SK-N-SH (cell line): ENCODE measurements at regions not wholly inside any gene's neighbourhood (a gene's known extent, or its start where the extent isn't known, plus 50 kb on each side); places are given as distances from the start of the nearest gene placed in this dataset.

Experiments used
- CTCF ChIA-PET: fragments of 300-600, 350-600 bp; formaldehyde crosslinking; extraction: SDS; loops from one replicate; lab custom pipeline; 2021; lab: Yijun Ruan, JAX
- POLR2A ChIA-PET: fragments of 350-600 bp; sonication (Branson Sonifier 250); formaldehyde crosslinking; extraction: SDS; loops from one replicate; lab custom pipeline; 2020; ENCODE audit warnings: antibody characterized with exemption, inconsistent platforms; lab: Yijun Ruan, JAX
- DNase-seq: peaks from one replicate; pipeline ENCODE4 v3.0.0; 2012
- H2AFZ ChIP-seq: fragments of 200-600 bp; sonication (generic); 2 replicates; pipeline ENCODE4 v1.8.1; 2016; ENCODE audit warnings: antibody characterized with exemption, mild to moderate bottlenecking, low read depth
- H3F3A ChIP-seq: fragments of 200-600 bp; sonication (generic); replicated peaks from 2 replicates; pipeline ENCODE3; 2016; ENCODE audit warnings: antibody characterized with exemption, mild to moderate bottlenecking; ENCODE audit not compliant: insufficient read depth
- H3K27ac ChIP-seq, 2 experiments: fragments of 200-500 bp in 1 of 2; fragments of 200-600 bp in 1 of 2; sonication (Bioruptor generic) in 1 of 2; sonication (generic), shearing (Covaris generic) in 1 of 2; 2 replicates each; pipeline versions ENCODE4 v1.5.1 to v1.6.1; 2014 to 2016; ENCODE audit warnings: low read depth in 2 of 2, inconsistent platforms in 1 of 2, low read length in 1 of 2, mild to moderate bottlenecking in 1 of 2, mixed read lengths in 1 of 2
- H3K27me3 ChIP-seq: fragments of 200-600 bp; sonication (generic), shearing (Covaris generic); 2 replicates; pipeline ENCODE4 v1.6.1; 2016; ENCODE audit warnings: mixed run types; ENCODE audit not compliant: insufficient read depth
- H3K36me3 ChIP-seq, 2 experiments: fragments of 200-500 bp in 1 of 2; fragments of 200-600 bp in 1 of 2; sonication (Bioruptor generic) in 1 of 2; sonication (generic) in 1 of 2; replicated peaks in 1 of 2; 2 replicates each; pipeline versions ENCODE3 to v1.5.1; 2014 to 2016; ENCODE audit warnings: low read length in 1 of 2, mild to moderate bottlenecking in 1 of 2; ENCODE audit not compliant: insufficient read depth in 2 of 2, control insufficient read depth in 1 of 2
- H3K4me1 ChIP-seq, 2 experiments: fragments of 200-500 bp in 1 of 2; fragments of 200-600 bp in 1 of 2; sonication (Bioruptor generic) in 1 of 2; sonication (generic), shearing (Covaris generic) in 1 of 2; 2 replicates each; pipeline versions ENCODE4 v1.5.1 to v1.6.1; 2014 to 2016; ENCODE audit warnings: low read depth in 1 of 2, low read length in 1 of 2, mixed run types in 1 of 2; ENCODE audit not compliant: insufficient read depth in 2 of 2, control insufficient read depth in 1 of 2
- H3K4me2 ChIP-seq: fragments of 200-600 bp; sonication (generic), shearing (Covaris generic); 2 replicates; pipeline ENCODE4 v1.6.1; 2017; ENCODE audit warnings: mixed run types
- H3K4me3 ChIP-seq, 2 experiments: fragments of 200-500 bp in 1 of 2; fragments of 200-600 bp in 1 of 2; sonication (Bioruptor generic) in 1 of 2; sonication (generic), shearing (Covaris generic) in 1 of 2; 2 replicates each; pipeline versions ENCODE4 v1.5.1 to v1.8.1; 2014 to 2016; ENCODE audit warnings: low read depth in 2 of 2, inconsistent platforms in 1 of 2, low read length in 1 of 2, mild to moderate bottlenecking in 1 of 2, mixed read lengths in 1 of 2, moderate library complexity in 1 of 2
- H3K79me2 ChIP-seq: fragments of 200-600 bp; sonication (generic); 2 replicates; pipeline ENCODE4 v1.8.1; 2017; ENCODE audit warnings: mild to moderate bottlenecking; ENCODE audit not compliant: insufficient read depth
- H3K9ac ChIP-seq: fragments of 200-600 bp; sonication (generic); 2 replicates; pipeline ENCODE4 v1.6.1; 2017; ENCODE audit warnings: mixed run types
- H3K9me2 ChIP-seq: fragments of 200-600 bp; sonication (generic); 2 replicates; pipeline ENCODE4 v1.6.1; 2017; ENCODE audit warnings: mixed run types
- H3K9me3 ChIP-seq: fragments of 200-600 bp; sonication (generic); 2 replicates; pipeline ENCODE4 v1.6.1; 2017; ENCODE audit warnings: mixed run types, mild to moderate bottlenecking, moderate library complexity
- H4K20me1 ChIP-seq: fragments of 200-600 bp; sonication (generic); 2 replicates; pipeline ENCODE4 v1.6.1; 2017; ENCODE audit warnings: mild to moderate bottlenecking, mixed run types; ENCODE audit not compliant: insufficient read depth
- CHD2 ChIP-seq: fragments of 150-350 bp; IDR thresholded peaks from 2 replicates; pipeline ENCODE4 v1.6.1; 2018; ENCODE audit warnings: low read length; ENCODE audit not compliant: partially characterized antibody
- EP300 ChIP-seq, 2 experiments: IDR thresholded peaks; 2 replicates each; pipeline versions ENCODE4 v1.4.0 to v1.6.1; 2012; ENCODE audit warnings: borderline replicate concordance in 1 of 2, low read depth in 1 of 2, low read length in 1 of 2
- EZH2phosphoT487 ChIP-seq: fragments of 200-600 bp; sonication (generic); IDR thresholded peaks from 2 replicates; pipeline ENCODE4 v1.6.1; 2017; ENCODE audit warnings: low read depth, mixed run types, mild to moderate bottlenecking, antibody characterized with exemption, moderate library complexity, borderline replicate concordance
- FOSL2 ChIP-seq: IDR thresholded peaks from 2 replicates; pipeline ENCODE4 v1.4.0; 2012; ENCODE audit warnings: low read depth, mild to moderate bottlenecking, moderate library complexity, borderline replicate concordance
- FOXM1 ChIP-seq: IDR thresholded peaks from 2 replicates; pipeline ENCODE4 v1.4.0; 2012; ENCODE audit warnings: low read depth, mild to moderate bottlenecking
- GATA2 ChIP-seq: sonication (generic); formaldehyde crosslinking; IDR thresholded peaks from 2 replicates; pipeline ENCODE4 v1.5.0; 2020; ENCODE audit warnings: mild to moderate bottlenecking, missing genetic modification reagents
- MAX ChIP-seq: IDR thresholded peaks from 2 replicates; pipeline ENCODE4 v1.4.0; 2012; ENCODE audit warnings: low read depth
- NFIC ChIP-seq: IDR thresholded peaks from 2 replicates; pipeline ENCODE4 v1.4.0; 2012; ENCODE audit warnings: borderline replicate concordance
- PBX3 ChIP-seq: IDR thresholded peaks from 2 replicates; pipeline ENCODE4; 2012
- POLR2AphosphoS5 ChIP-seq: IDR thresholded peaks from 2 replicates; pipeline ENCODE4 v1.6.1; 2012; ENCODE audit warnings: low read depth, low read length
- RFX5 ChIP-seq: IDR thresholded peaks from 2 replicates; pipeline ENCODE4 v1.6.1; 2012; ENCODE audit warnings: mild to moderate bottlenecking, improper control_type of control experiment, low read length
- TAF1 ChIP-seq: IDR thresholded peaks from 2 replicates; pipeline ENCODE4 v1.6.1; 2012; ENCODE audit warnings: low read depth, mild to moderate bottlenecking, low read length, moderate library complexity, borderline replicate concordance
- YY1 ChIP-seq: IDR thresholded peaks from 2 replicates; pipeline ENCODE4 v1.4.0; 2012; ENCODE audit warnings: low read depth, mild to moderate bottlenecking
- ZBTB33 ChIP-seq: IDR thresholded peaks from 2 replicates; pipeline ENCODE4 v1.4.0; 2012; ENCODE audit warnings: low read depth, borderline replicate concordance
- WGBS: methylation state at CpG from one replicate; pipeline ENCODE4 v1.1.6; 2017; ENCODE audit warnings: low lambda C conversion rate; 5-methylcytosine and 5-hydroxymethylcytosine counted together

GRCh38 chr1:22350171-22350923, 101.3 kb upstream of the ZBTB40 start:
- peak overlapping the region in 1 of 2 experiments; percentile 82; a peak in 2 of 4 replicates for H3K27ac ChIP-seq
- TF ChIP-seq EP300 (IDR thresholded peaks at IDR 0.05; ENCODE audit: borderline replicate concordance in 1 of 2, low read depth in 1 of 2, low read length in 1 of 2) (peak in 1 of 2 experiments; percentile 21; a peak in 1 of 4 replicates), GATA2 (CRISPR knock-in tag) (0 out of 2 replicates have a peak, but pooled peaks have one; percentile 12), CHD2 (peak; percentile 15), NFIC (no peak)
- TF ChIP-seq, all 33 proteins: peak for 3
- Histone ChIP-seq H3K79me2 (no peaks in the 10 kb centered on the region), H3K4me2 (no peak overlapping the region), H3K27me3 (peaks cover 21% of the 10 kb centered on the region; the same call in 1 of the 2 replicates), H3K4me1 (peaks cover 0 to 27% of the 10 kb centered on the region in 2 experiments; a peak in 1 of 4 replicates), H3F3A (no peaks in the 10 kb centered on the region), H3K36me3 (no peaks in the 10 kb centered on the region), H3K9me3 (no peaks in the 10 kb centered on the region), H3K4me3 (no peak overlapping the region), H2AFZ (no peak overlapping the region), H3K9me2 (no peaks in the 10 kb centered on the region), H4K20me1 (no peaks in the 10 kb centered on the region), H3K9ac (no peak overlapping the region)
- ChIA-PET CTCF (interaction anchor here (0.6 to 2.4 kb wide), 11 partner anchors 10 to 218 kb away, joined by 3 to 16 read pairs (median 3); partner anchors contain the start of gene WNT4), POLR2A (interaction anchor here (0.7 to 1.6 kb wide), 7 partner anchors 9 to 297 kb away, joined by 3 to 6 read pairs (median 4); no protein-coding TSS in a partner anchor)
- peak; percentile 81 for DNase-seq
- 46% methylated on average over 16 of the region's 22 CpGs for WGBS

- POLR2A ChIA-PET: interaction anchor here (0.7 to 1.6 kb wide), 7 partner anchors 8 to 298 kb away, joined by 3 to 6 read pairs (median 4); no protein-coding TSS in a partner anchor
- Histone ChIP-seq H3F3A (no peaks in the 10 kb centered on the region), H3K79me2 (no peaks in the 10 kb centered on the region), H3K4me3 (no peak overlapping the region), H3K9ac (no peak overlapping the region), H2AFZ (no peak overlapping the region), H3K9me3 (no peaks in the 10 kb centered on the region), H3K36me3 (no peaks in the 10 kb centered on the region), H3K27ac (peak overlapping the region in 1 of 2 experiments; percentile 82; a peak in 2 of 4 replicates), H3K4me2 (no peak overlapping the region), H4K20me1 (no peaks in the 10 kb centered on the region), H3K4me1 (peaks cover 0 to 27% of the 10 kb centered on the region in 2 experiments; a peak in 1 of 4 replicates), H3K27me3 (peaks cover 21% of the 10 kb centered on the region; the same call in 1 of the 2 replicates), H3K9me2 (no peaks in the 10 kb centered on the region)
- 59% methylated on average over 28 of the region's 28 CpGs for whole genome bisulfite sequencing
- CTCF ChIA-PET: interaction anchor here (0.6 to 2.4 kb wide), 8 partner anchors 9 to 212 kb away, joined by 3 to 16 read pairs (median 5); partner anchors contain the start of gene WNT4
- DNase-seq: no peak
- no peak for TF ChIP-seq TAF1
- no peak for TF ChIP-seq CHD2
- no peak for TF ChIP-seq YY1
- no peak for TF ChIP-seq FOXM1
- no peak for TF ChIP-seq FOSL2
- no peak for TF ChIP-seq POLR2AphosphoS5
- TF ChIP-seq ZBTB33: no peak
- TF ChIP-seq EZH2phosphoT487: no peak
- TF ChIP-seq MAX: no peak
- no peak for TF ChIP-seq PBX3
- TF ChIP-seq RFX5: no peak
Measured at GRCh38 chr1:22350924-22351767, 100.5 kb upstream of the ZBTB40 start.
